ENCODE measurements at regions not wholly inside any gene's neighbourhood (a gene's known extent, or its start where the extent isn't known, plus 50 kb on each side); places are given as distances from the start of the nearest gene placed in this dataset.

- no peaks in the 10 kb centered on the region for H3K27me3 ChIP-seq
- H3K4me3 ChIP-seq, result no peak overlapping the region
- H3K27ac ChIP-seq, result no peak overlapping the region
- H3K9me3 ChIP-seq (replicated peaks in 1 of 3), result no peaks in the 10 kb centered on the region
- intact Hi-C loops (cut with DNase I), result no loop called here
- no peaks in the 10 kb centered on the region for H3K4me1 ChIP-seq (replicated peaks in 1 of 2)
- TF ChIP-seq CTCF (IDR thresholded peaks at IDR 0.05) (no peak), POLR2A (IDR thresholded peaks at IDR 0.05) (no peak)
- H3K36me3 ChIP-seq (replicated peaks in 1 of 2), result no peaks in the 10 kb centered on the region
- 84 to 98% (median 91%) methylated on average over 1 of the region's 1 CpG for WGBS, 4 donors
- DNase-seq, result no peak
Observed at GRCh38 chr14:76287063-76287462, 88.9 kb upstream of the ESRRB start.

DNA sequence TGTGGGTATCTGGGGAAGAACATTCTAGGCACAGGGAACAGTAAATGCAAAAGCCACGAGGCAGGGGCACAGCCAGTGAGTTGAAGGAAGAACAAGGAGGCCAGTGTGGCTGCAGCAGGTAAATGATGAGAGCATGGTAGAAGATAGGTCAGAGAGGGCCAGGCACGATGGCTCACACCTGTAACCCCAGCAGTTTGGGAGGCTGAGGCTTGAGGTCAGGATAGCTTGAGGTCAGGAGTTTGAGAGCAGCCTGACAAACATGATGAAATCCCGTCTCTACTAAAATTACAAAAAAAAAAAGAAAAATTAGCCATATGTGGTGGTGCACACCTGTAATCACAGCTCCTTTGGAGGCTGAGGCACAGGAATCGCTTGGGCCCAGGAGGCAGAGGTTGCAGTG is 86.7 kb upstream of the ESRRB start:
- Histone ChIP-seq H3K4me3 (no peak overlapping the region), H3K4me1 (replicated peaks in 1 of 2) (no peaks in the 10 kb centered on the region), H3K9me3 (replicated peaks in 1 of 3) (no peaks in the 10 kb centered on the region), H3K27me3 (no peaks in the 10 kb centered on the region), H3K27ac (no peak overlapping the region), H3K36me3 (replicated peaks in 1 of 2) (no peaks in the 10 kb centered on the region)
- DNase-seq, result no peak
- WGBS, 4 donors, result 71 to 81% (median 73%) methylated on average over 4 of the region's 4 CpGs
- no peak for TF ChIP-seq CTCF (IDR thresholded peaks at IDR 0.05)
- TF ChIP-seq POLR2A (IDR thresholded peaks at IDR 0.05), result no peak
- intact Hi-C loops (cut with DNase I), result no loop called here

- DNase-seq, result no peak
- Histone ChIP-seq H3K27me3 (no peaks in the 10 kb centered on the region), H3K36me3 (replicated peaks in 1 of 2) (no peaks in the 10 kb centered on the region), H3K4me3 (no peak overlapping the region), H3K27ac (no peak overlapping the region), H3K4me1 (replicated peaks in 1 of 2) (no peaks in the 10 kb centered on the region), H3K9me3 (replicated peaks in 1 of 3) (no peaks in the 10 kb centered on the region)
- TF ChIP-seq CTCF (IDR thresholded peaks at IDR 0.05) (no peak), POLR2A (IDR thresholded peaks at IDR 0.05) (no peak)
- WGBS, 4 donors, result 79 to 90% (median 85%) methylated on average over 10 of the region's 10 CpGs
- intact Hi-C loops (cut with DNase I), result no loop called here
Observed at GRCh38 chr14:76292561-76292960, 83.4 kb upstream of the ESRRB start.

DNA sequence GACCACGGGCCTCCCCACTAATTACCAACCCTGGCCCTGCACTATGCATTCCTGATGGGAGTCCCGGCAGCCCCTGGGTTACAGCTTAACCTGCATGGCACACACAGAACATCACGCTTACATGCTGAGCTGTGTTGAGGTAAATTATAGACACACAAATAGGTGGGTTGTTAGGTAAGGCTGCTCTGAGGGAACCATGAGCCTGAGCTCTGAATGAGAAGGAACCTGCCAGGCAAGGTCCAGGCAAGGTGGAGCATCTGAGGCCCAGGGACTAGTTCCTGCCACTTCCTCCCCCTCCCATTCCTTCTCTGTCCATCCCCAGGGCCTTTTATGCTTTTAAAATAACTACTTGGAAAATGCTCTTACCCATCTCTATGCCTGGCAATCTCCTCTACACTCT is 82.7 kb upstream of the ESRRB start:
- H3K27me3 ChIP-seq, result no peaks in the 10 kb centered on the region
- no peak overlapping the region for H3K4me3 ChIP-seq
- WGBS, 4 donors, result 74 to 88% (median 86%) methylated on average over 3 of the region's 3 CpGs
- intact Hi-C loops (cut with DNase I), result no loop called here
- no peak for DNase-seq
- no peak overlapping the region for H3K27ac ChIP-seq
- no peaks in the 10 kb centered on the region for H3K4me1 ChIP-seq (replicated peaks in 1 of 2)
- H3K36me3 ChIP-seq (replicated peaks in 1 of 2), result no peaks in the 10 kb centered on the region
- no peaks in the 10 kb centered on the region for H3K9me3 ChIP-seq (replicated peaks in 1 of 3)
- TF ChIP-seq CTCF (IDR thresholded peaks at IDR 0.05) (no peak), POLR2A (IDR thresholded peaks at IDR 0.05) (no peak)

Data from adrenal gland (tissue), 9 donors.